Activated naive CD4-positive, alpha-beta T cell treated with anti-CD3 and anti-CD28 coated beads, Interleukin-2, amount 10 ng/mL, durations not matched to agents 7 days and 5 days (primary cell): ENCODE measurements at regions not wholly inside any gene's neighbourhood (a gene's known extent, or its start where the extent isn't known, plus 50 kb on each side); places are given as distances from the start of the nearest gene placed in this dataset.

Source experiments
- CTCF ChIA-PET: fragments of 350-600 bp; sonication (Branson Sonifier 250); formaldehyde crosslinking; loops from one replicate; lab custom pipeline; 2021; ENCODE audit warnings: antibody characterized with exemption; lab: Charles Lee
- DNase-seq: peaks from one replicate; pipeline ENCODE4 v3.0.0-alpha.2; 2020
- H3K27ac Mint-ChIP-seq: one replicate; pipeline ENCODE4 v1.8.0; 2021; ENCODE audit warnings: mild to moderate bottlenecking, moderate library complexity, mixed read lengths
- H3K27me3 Mint-ChIP-seq: one replicate; pipeline ENCODE4 v1.8.0; 2021; ENCODE audit warnings: mild to moderate bottlenecking, mixed read lengths
- H3K36me3 Mint-ChIP-seq: one replicate; pipeline ENCODE4 v1.8.0; 2021; ENCODE audit warnings: mixed read lengths
- H3K4me1 Mint-ChIP-seq: one replicate; pipeline ENCODE4 v1.8.0; 2021; ENCODE audit warnings: mixed read lengths
- H3K4me3 Mint-ChIP-seq: one replicate; pipeline ENCODE4 v1.8.0; 2021; ENCODE audit warnings: mild to moderate bottlenecking, moderate library complexity, mixed read lengths
- H3K9me3 Mint-ChIP-seq: one replicate; pipeline ENCODE4 v1.8.0; 2021; ENCODE audit warnings: mixed read lengths

- H3K4me1 Mint-ChIP-seq: no peaks in the 10 kb centered on the region
- no peak overlapping the region for H3K4me3 Mint-ChIP-seq
- CTCF ChIA-PET: no interaction called here
Measured at GRCh38 chr1:216866714-216867113, 143.5 kb upstream of the ESRRG start.

GRCh38 chr1:216855810-216856209 lies 132.6 kb upstream of the ESRRG start:
- Mint-ChIP-seq H3K27ac (no peak overlapping the region), H3K4me1 (no peaks in the 10 kb centered on the region)
- CTCF ChIA-PET: no interaction called here

More at GRCh38 chr1:216866714-216867113, 143.5 kb upstream of the ESRRG start:
- H3K27ac Mint-ChIP-seq: no peak overlapping the region
- peaks cover 5% of the 10 kb centered on the region for H3K9me3 Mint-ChIP-seq
- no peaks in the 10 kb centered on the region for H3K36me3 Mint-ChIP-seq
- DNase-seq: no peak
- H3K27me3 Mint-ChIP-seq: no peaks in the 10 kb centered on the region

DNA sequence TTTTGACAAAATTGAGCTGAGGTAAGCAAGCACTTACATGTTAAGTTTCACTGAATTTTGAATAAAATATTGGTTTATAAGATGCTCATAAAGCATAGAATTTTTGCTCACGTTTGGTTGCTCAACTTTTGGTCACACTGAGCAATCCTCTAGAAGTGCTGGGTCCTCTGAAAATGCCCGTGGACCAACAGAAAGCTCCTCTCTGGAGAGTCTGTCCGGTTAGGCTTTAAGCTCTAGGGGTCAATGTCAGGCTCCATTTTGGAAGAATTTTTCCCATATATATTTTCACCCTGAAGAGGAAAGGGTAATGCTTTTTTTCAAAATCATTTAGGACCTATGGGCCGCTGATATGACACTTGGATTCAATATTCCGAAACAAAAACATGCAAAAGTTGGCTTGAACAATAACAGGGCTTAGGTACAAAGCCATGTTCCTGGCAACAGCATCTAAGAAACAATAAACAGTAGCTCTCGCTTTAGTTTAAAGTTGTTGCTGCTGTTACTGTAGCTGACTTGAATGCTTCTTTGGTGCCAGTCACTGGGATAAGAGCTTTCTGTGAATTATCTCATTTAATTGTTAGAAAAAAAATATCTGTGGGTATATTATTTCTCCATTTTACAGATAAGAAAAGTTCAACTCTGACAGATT lies 131.7 kb upstream of the ESRRG start:
- H3K4me1 Mint-ChIP-seq: no peaks in the 10 kb centered on the region
- no peak for DNase-seq
- no peak overlapping the region for H3K4me3 Mint-ChIP-seq
- H3K27me3 Mint-ChIP-seq: no peaks in the 10 kb centered on the region
- H3K36me3 Mint-ChIP-seq: no peaks in the 10 kb centered on the region
- H3K27ac Mint-ChIP-seq: no peak overlapping the region
- CTCF ChIA-PET: interaction anchor here (0.6 kb wide), 1 partner anchor 41 kb away, joined by 3 read pairs; no protein-coding TSS in a partner anchor
- H3K9me3 Mint-ChIP-seq: peaks cover 1% of the 10 kb centered on the region

More at GRCh38 chr1:216855810-216856209, 132.6 kb upstream of the ESRRG start:
- H3K27me3 Mint-ChIP-seq: no peaks in the 10 kb centered on the region
- no peak for DNase-seq
- H3K4me3 Mint-ChIP-seq: no peak overlapping the region
- H3K9me3 Mint-ChIP-seq: peaks cover 1% of the 10 kb centered on the region
- no peaks in the 10 kb centered on the region for H3K36me3 Mint-ChIP-seq

- H3K27ac Mint-ChIP-seq: no peak overlapping the region
- no peak for DNase-seq
Measured at GRCh38 chr1:216851073-216851472, 127.8 kb upstream of the ESRRG start.

DNA sequence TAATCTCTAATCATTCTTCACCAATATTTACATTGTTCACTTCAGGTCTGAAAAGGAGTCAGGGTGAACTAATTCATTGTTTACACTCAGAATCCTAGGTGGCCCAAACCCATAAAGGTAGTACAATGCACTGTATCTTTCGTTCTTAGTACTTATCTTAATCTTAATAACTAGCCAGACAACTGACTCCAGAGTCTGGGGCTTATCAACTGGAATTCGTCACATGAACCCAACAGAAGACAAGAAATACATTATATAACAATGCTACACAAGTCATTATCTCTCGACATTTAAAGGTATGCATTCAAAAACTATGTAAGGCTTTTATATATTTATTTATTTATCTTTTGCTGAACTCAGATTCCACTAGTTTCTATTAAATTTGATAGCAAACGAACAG lies 125.9 kb upstream of the ESRRG start:
- Mint-ChIP-seq H3K27me3 (no peaks in the 10 kb centered on the region), H3K4me1 (no peaks in the 10 kb centered on the region), H3K4me3 (no peak overlapping the region), H3K9me3 (peaks cover 1% of the 10 kb centered on the region), H3K27ac (no peak overlapping the region), H3K36me3 (no peaks in the 10 kb centered on the region)
- DNase-seq: no peak
- CTCF ChIA-PET: no interaction called here

More at GRCh38 chr1:216851073-216851472, 127.8 kb upstream of the ESRRG start:
- no peaks in the 10 kb centered on the region for H3K27me3 Mint-ChIP-seq
- CTCF ChIA-PET: no interaction called here
- H3K36me3 Mint-ChIP-seq: no peaks in the 10 kb centered on the region
- no peak overlapping the region for H3K4me3 Mint-ChIP-seq
- H3K9me3 Mint-ChIP-seq: peaks cover 1% of the 10 kb centered on the region
- H3K4me1 Mint-ChIP-seq: no peaks in the 10 kb centered on the region

GRCh38 chr1:216847397-216848036 lies 124.3 kb upstream of the ESRRG start:
- no peak for DNase-seq
- Mint-ChIP-seq H3K27me3 (no peaks in the 10 kb centered on the region), H3K27ac (no peak overlapping the region), H3K4me3 (no peak overlapping the region), H3K9me3 (peaks cover 1% of the 10 kb centered on the region), H3K4me1 (no peaks in the 10 kb centered on the region), H3K36me3 (no peaks in the 10 kb centered on the region)
- CTCF ChIA-PET: no interaction called here

DNA sequence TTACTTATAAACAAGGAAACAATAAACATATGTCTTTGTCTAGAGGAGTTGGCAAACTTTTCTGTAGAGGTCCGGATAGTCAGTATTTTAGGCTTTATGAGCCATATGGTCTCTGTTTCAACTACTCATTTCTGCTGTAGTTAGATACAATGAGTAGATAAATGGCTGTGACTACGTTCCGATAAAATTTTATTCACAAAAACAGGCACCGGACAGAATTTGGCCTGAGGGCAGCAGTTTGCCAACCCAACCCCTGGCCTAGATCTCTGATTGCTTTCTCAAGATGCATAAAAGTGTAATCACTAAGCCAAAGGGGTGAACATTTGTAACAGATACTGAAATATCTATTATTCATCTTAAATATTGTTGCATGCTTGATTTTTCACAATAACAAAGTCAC lies 123.1 kb upstream of the ESRRG start:
- CTCF ChIA-PET: no interaction called here
- H3K27me3 Mint-ChIP-seq: no peaks in the 10 kb centered on the region
- H3K4me3 Mint-ChIP-seq: no peak overlapping the region
- peaks cover 1% of the 10 kb centered on the region for H3K9me3 Mint-ChIP-seq
- H3K36me3 Mint-ChIP-seq: no peaks in the 10 kb centered on the region
- no peak for DNase-seq
- no peak overlapping the region for H3K27ac Mint-ChIP-seq
- H3K4me1 Mint-ChIP-seq: no peaks in the 10 kb centered on the region

- Mint-ChIP-seq H3K4me3 (no peak overlapping the region), H3K9me3 (no peaks in the 10 kb centered on the region), H3K36me3 (no peaks in the 10 kb centered on the region), H3K4me1 (no peaks in the 10 kb centered on the region), H3K27ac (no peak overlapping the region), H3K27me3 (no peaks in the 10 kb centered on the region)
- CTCF ChIA-PET: no interaction called here
- no peak for DNase-seq
Measured at GRCh38 chr1:216843409-216843808, 120.2 kb upstream of the ESRRG start.

DNA sequence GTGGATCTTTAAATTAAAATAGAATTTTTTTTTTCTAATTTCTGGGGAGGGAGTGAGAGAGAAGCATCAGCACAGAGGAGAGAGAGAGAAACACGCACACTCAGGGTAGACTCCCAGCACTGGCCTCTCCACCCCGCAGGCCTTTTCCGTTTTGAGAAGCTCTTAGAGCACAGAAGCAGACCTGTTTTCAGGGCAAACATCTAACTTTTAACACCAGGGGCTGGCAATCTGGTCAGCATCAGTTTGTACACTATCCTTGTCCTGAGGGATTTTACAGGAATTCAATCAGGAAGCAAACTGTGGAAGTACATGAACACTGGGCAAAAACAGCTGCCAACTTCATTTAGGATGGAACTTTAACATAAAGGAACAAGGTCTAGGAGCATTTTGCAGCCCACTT lies 117.9 kb upstream of the ESRRG start:
- no peaks in the 10 kb centered on the region for H3K27me3 Mint-ChIP-seq
- no peaks in the 10 kb centered on the region for H3K36me3 Mint-ChIP-seq
- no peak overlapping the region for H3K4me3 Mint-ChIP-seq
- H3K4me1 Mint-ChIP-seq: no peaks in the 10 kb centered on the region
- CTCF ChIA-PET: no interaction called here
- no peak overlapping the region for H3K27ac Mint-ChIP-seq
- H3K9me3 Mint-ChIP-seq: peaks cover 5% of the 10 kb centered on the region
- no peak for DNase-seq

DNA sequence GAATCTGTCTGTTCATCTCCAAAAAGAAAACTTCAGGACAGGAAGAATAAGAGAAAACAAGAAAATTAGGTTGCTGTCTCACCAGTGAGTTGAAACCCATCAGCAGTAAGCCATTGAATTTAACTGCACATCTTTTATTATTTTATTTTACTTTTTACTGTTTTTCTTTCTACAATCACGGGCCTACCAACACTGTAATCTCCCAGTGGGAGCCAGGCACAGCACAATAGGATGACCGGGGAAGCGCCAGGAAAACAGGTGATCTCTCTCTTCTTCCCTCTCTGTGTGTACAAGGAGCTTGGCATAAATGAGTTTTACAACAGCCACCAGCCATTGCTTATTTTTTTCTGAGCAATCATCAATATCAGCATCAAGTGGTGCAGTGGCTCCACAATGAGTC lies 113.1 kb upstream of the ESRRG start:
- Mint-ChIP-seq H3K9me3 (peaks cover 5% of the 10 kb centered on the region), H3K27me3 (no peaks in the 10 kb centered on the region), H3K4me3 (no peak overlapping the region), H3K4me1 (no peaks in the 10 kb centered on the region), H3K36me3 (no peaks in the 10 kb centered on the region), H3K27ac (no peak overlapping the region)
- CTCF ChIA-PET: no interaction called here
- no peak for DNase-seq

DNA sequence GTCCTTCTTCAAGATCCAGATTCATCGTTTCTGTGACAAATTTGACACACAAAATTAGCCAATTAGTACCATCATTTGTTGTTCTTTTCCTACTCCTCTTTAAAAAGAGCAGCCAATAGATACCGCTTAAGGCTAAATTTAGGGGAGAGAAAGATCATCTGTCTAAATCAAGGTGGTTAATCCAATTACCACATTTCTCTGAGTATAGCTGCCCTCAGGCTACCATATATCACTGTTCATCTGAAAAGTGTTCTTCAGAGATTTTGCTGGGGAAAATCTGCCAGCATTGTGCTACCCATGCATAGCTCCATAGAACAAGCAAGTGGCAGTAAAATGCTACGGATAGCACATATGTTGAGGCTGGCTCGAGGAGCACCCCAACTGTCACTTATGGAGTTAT lies 110.3 kb upstream of the ESRRG start:
- CTCF ChIA-PET: no interaction called here
- no peaks in the 10 kb centered on the region for H3K27me3 Mint-ChIP-seq

GRCh38 chr1:216832192-216832591 lies 109.0 kb upstream of the ESRRG start:
- Mint-ChIP-seq H3K4me3 (no peak overlapping the region), H3K4me1 (no peaks in the 10 kb centered on the region), H3K27ac (no peak overlapping the region), H3K36me3 (no peaks in the 10 kb centered on the region), H3K27me3 (no peaks in the 10 kb centered on the region), H3K9me3 (peaks cover 10% of the 10 kb centered on the region)
- CTCF ChIA-PET: no interaction called here
- DNase-seq: no peak

More for the DNA sequence above, 110.3 kb upstream of the ESRRG start:
- Mint-ChIP-seq H3K4me1 (no peaks in the 10 kb centered on the region), H3K9me3 (peaks cover 10% of the 10 kb centered on the region), H3K4me3 (no peak overlapping the region), H3K27ac (no peak overlapping the region), H3K36me3 (no peaks in the 10 kb centered on the region)
- DNase-seq: no peak

DNA sequence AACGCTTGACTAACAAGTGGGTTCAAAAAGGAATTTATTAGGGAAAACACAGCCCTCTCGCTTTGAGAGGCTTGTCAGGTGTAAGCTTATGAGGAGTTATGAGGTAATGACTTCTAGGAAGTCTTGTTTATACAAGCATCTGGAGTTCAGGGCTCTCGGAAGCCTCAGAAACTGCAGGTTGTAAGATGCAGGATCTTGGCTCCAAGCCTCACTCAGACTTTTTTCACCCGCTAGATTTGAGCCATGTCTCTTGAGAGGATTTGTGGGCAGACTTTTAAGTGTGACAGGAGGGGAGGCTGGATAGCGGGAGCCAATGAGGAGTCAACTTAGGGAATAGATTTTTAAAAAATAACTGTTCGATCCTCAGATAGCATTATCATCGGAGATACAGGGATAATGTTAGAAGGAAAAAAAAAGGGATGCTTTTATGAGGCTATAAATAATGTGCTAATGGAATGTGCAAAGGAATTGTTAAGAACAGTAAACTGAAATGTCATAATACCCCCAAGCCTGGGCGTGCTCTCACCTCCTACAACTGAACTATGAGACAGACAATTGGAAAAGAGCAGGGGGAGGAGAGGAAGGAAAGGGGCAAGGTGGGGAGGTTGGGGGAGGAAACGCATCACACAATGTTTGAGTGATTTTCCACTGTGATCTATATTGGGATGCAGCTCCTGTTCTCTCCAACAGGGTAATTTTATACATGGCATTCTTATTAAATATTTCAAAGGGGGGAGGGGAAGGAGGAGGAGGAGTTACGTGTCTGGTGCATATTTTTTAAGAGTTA lies 107.4 kb upstream of the ESRRG start:
- Mint-ChIP-seq H3K4me3 (no peak overlapping the region), H3K27me3 (no peaks in the 10 kb centered on the region), H3K4me1 (no peaks in the 10 kb centered on the region), H3K27ac (no peak overlapping the region), H3K9me3 (peaks cover 6% of the 10 kb centered on the region), H3K36me3 (no peaks in the 10 kb centered on the region)
- DNase-seq: no peak
- CTCF ChIA-PET: no interaction called here

DNA sequence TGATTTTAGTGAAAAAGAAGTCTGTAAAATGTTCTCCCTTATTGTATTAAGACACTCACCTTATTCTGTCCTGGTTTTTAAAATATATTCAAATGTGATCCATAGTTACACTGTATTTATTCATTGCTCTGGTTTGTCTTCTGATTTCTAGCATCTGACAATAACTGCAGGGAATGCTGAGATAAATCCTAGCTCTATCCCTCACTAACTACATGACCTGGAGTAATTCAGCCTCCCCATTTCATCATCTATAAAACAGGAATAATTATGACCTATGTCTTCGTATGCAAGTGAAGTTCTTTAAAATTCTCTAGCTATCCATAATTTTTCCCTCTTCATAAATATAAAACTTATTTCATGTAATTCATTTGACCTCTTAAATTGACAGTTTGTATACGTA lies 104.0 kb upstream of the ESRRG start:
- CTCF ChIA-PET: no interaction called here
- Mint-ChIP-seq H3K27ac (no peak overlapping the region), H3K27me3 (no peaks in the 10 kb centered on the region), H3K4me3 (no peak overlapping the region), H3K4me1 (no peaks in the 10 kb centered on the region), H3K36me3 (no peaks in the 10 kb centered on the region), H3K9me3 (peaks cover 6% of the 10 kb centered on the region)
- DNase-seq: no peak

GRCh38 chr1:216826646-216827045 lies 103.4 kb upstream of the ESRRG start:
- Mint-ChIP-seq H3K9me3 (peaks cover 8% of the 10 kb centered on the region), H3K4me1 (no peaks in the 10 kb centered on the region), H3K27ac (no peak overlapping the region), H3K27me3 (no peaks in the 10 kb centered on the region), H3K4me3 (no peak overlapping the region), H3K36me3 (no peaks in the 10 kb centered on the region)
- CTCF ChIA-PET: no interaction called here
- no peak for DNase-seq
